ENCODE measurements at regions not wholly inside any gene's neighbourhood (a gene's known extent, or its start where the extent isn't known, plus 50 kb on each side); places are given as distances from the start of the nearest gene placed in this dataset.

- Mint-ChIP-seq H3K4me1 (ENCODE audit: low read depth, unreplicated experiment) (peaks cover 2% of the 10 kb centered on the region), H3K9me3 (ENCODE audit: unreplicated experiment) (peaks cover 2% of the 10 kb centered on the region), H3K36me3 (ENCODE audit: unreplicated experiment) (no peaks in the 10 kb centered on the region), H3K4me3 (ENCODE audit: unreplicated experiment) (no peak overlapping the region), H3K27me3 (ENCODE audit: unreplicated experiment) (no peaks in the 10 kb centered on the region), H3K27ac (ENCODE audit: unreplicated experiment) (no peak overlapping the region)
- no peak for DNase-seq
- no peak for TF ChIP-seq CTCF (IDR thresholded peaks at IDR 0.05; ENCODE audit: partially characterized antibody, unreplicated experiment)
These were observed 106.1 kb downstream of the UNC5CL start for GRCh38 chr6:40932953-40933352.

GRCh38 chr6:40932366-40932765 lies 106.7 kb downstream of the UNC5CL start:
- Mint-ChIP-seq H3K9me3 (ENCODE audit: unreplicated experiment) (peaks cover 2% of the 10 kb centered on the region), H3K27ac (ENCODE audit: unreplicated experiment) (no peak overlapping the region)
- TF ChIP-seq CTCF (IDR thresholded peaks at IDR 0.05; ENCODE audit: partially characterized antibody, unreplicated experiment): no peak

DNA sequence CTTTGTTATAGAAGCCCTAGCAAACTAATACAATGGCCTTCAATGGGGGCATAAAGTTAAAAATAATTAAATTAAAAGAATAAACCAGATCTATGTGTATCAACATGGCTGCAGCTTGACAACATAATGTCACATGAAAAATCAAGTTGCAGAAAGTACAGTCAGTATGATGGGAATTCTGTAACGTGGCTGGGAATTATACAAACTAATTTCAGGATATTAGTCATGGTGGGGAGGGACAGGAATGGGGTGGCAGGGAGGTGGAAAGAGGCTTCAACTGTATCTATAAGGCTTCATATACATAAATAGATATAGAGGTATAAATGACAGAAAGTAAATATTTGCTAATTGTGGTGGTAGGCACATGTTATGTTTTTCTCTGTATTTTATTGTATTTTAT lies 107.1 kb downstream of the UNC5CL start:
- Mint-ChIP-seq H3K4me3 (ENCODE audit: unreplicated experiment) (no peak overlapping the region), H3K27me3 (ENCODE audit: unreplicated experiment) (no peaks in the 10 kb centered on the region), H3K4me1 (ENCODE audit: low read depth, unreplicated experiment) (no peaks in the 10 kb centered on the region), H3K36me3 (ENCODE audit: unreplicated experiment) (no peaks in the 10 kb centered on the region), H3K27ac (ENCODE audit: unreplicated experiment) (no peak overlapping the region), H3K9me3 (ENCODE audit: unreplicated experiment) (peaks cover 2% of the 10 kb centered on the region)
- no peak for DNase-seq
- no peak for TF ChIP-seq CTCF (IDR thresholded peaks at IDR 0.05; ENCODE audit: partially characterized antibody, unreplicated experiment)

More at GRCh38 chr6:40932366-40932765, 106.7 kb downstream of the UNC5CL start:
- Mint-ChIP-seq H3K27me3 (ENCODE audit: unreplicated experiment) (no peaks in the 10 kb centered on the region), H3K36me3 (ENCODE audit: unreplicated experiment) (no peaks in the 10 kb centered on the region), H3K4me1 (ENCODE audit: low read depth, unreplicated experiment) (no peaks in the 10 kb centered on the region), H3K4me3 (ENCODE audit: unreplicated experiment) (no peak overlapping the region)
- no peak for DNase-seq

- no peak overlapping the region for H3K4me3 Mint-ChIP-seq (ENCODE audit: unreplicated experiment)
- H3K27ac Mint-ChIP-seq (ENCODE audit: unreplicated experiment): no peak overlapping the region
- peaks cover 2% of the 10 kb centered on the region for H3K9me3 Mint-ChIP-seq (ENCODE audit: unreplicated experiment)
- H3K27me3 Mint-ChIP-seq (ENCODE audit: unreplicated experiment): no peaks in the 10 kb centered on the region
- no peak for TF ChIP-seq CTCF (IDR thresholded peaks at IDR 0.05; ENCODE audit: partially characterized antibody, unreplicated experiment)
- H3K36me3 Mint-ChIP-seq (ENCODE audit: unreplicated experiment): no peaks in the 10 kb centered on the region
- no peaks in the 10 kb centered on the region for H3K4me1 Mint-ChIP-seq (ENCODE audit: low read depth, unreplicated experiment)
- DNase-seq: no peak
These were observed 108.5 kb downstream of the UNC5CL start for GRCh38 chr6:40930555-40930954.

GRCh38 chr6:40930045-40930444 lies 109.0 kb downstream of the UNC5CL start:
- no peak for DNase-seq
- no peak overlapping the region for H3K4me3 Mint-ChIP-seq (ENCODE audit: unreplicated experiment)
- H3K27me3 Mint-ChIP-seq (ENCODE audit: unreplicated experiment): no peaks in the 10 kb centered on the region
- TF ChIP-seq CTCF (IDR thresholded peaks at IDR 0.05; ENCODE audit: partially characterized antibody, unreplicated experiment): no peak
- H3K9me3 Mint-ChIP-seq (ENCODE audit: unreplicated experiment): peaks cover 2% of the 10 kb centered on the region
- H3K4me1 Mint-ChIP-seq (ENCODE audit: low read depth, unreplicated experiment): no peaks in the 10 kb centered on the region
- no peaks in the 10 kb centered on the region for H3K36me3 Mint-ChIP-seq (ENCODE audit: unreplicated experiment)
- H3K27ac Mint-ChIP-seq (ENCODE audit: unreplicated experiment): no peak overlapping the region

All from glutamatergic neuron (in vitro differentiated cells).